MM.1S (cell line): ENCODE measurements at regions not wholly inside any gene's neighbourhood (a gene's known extent, or its start where the extent isn't known, plus 50 kb on each side); places are given as distances from the start of the nearest gene placed in this dataset.

Source experiments
- DNase-seq: peaks from one replicate; pipeline ENCODE4 v3.0.0-alpha.2; 2015
- H2AFZ ChIP-seq: fragments of 300-600 bp; sonication (generic); 2 replicates; pipeline ENCODE4 v1.6.0; 2016; ENCODE audit warnings: antibody characterized with exemption, low read length
- H3F3A ChIP-seq: fragments of 300-600 bp; sonication (generic); 2 replicates; pipeline ENCODE4 v1.6.1; 2016; ENCODE audit warnings: mild to moderate bottlenecking, antibody characterized with exemption, low read length, moderate library complexity, mixed read lengths; ENCODE audit not compliant: insufficient read depth
- H3K27ac ChIP-seq: fragments of 300-600 bp; sonication (generic); 2 replicates; pipeline ENCODE4 v1.5.1; 2016; ENCODE audit warnings: mild to moderate bottlenecking, low read length
- H3K27me3 ChIP-seq: fragments of 300-600 bp; sonication (generic); replicated peaks from 2 replicates; pipeline ENCODE4 v1.6.0; 2016; ENCODE audit warnings: low read length; ENCODE audit not compliant: insufficient read depth
- H3K36me3 ChIP-seq: fragments of 300-600 bp; sonication (generic); replicated peaks from 2 replicates; pipeline ENCODE4 v1.6.1; 2016; ENCODE audit warnings: mild to moderate bottlenecking, low read length, mixed read lengths; ENCODE audit not compliant: insufficient read depth
- H3K4me1 ChIP-seq: fragments of 300-600 bp; sonication (generic); 2 replicates; pipeline ENCODE4 v1.6.1; 2016; ENCODE audit warnings: low read length, mixed read lengths
- H3K4me2 ChIP-seq: fragments of 300-600 bp; sonication (generic); 2 replicates; pipeline ENCODE4 v1.6.0; 2016; ENCODE audit warnings: low read depth, low read length
- H3K4me3 ChIP-seq: fragments of 300-600 bp; sonication (generic); 2 replicates; pipeline ENCODE4 v1.5.1; 2016; ENCODE audit warnings: low read length, mixed read lengths
- H3K79me2 ChIP-seq: fragments of 300-600 bp; sonication (generic); 2 replicates; pipeline ENCODE4 v1.6.1; 2016; ENCODE audit warnings: mixed run types, low read length, mixed read lengths
- H3K9ac ChIP-seq: fragments of 300-600 bp; sonication (generic); 2 replicates; pipeline ENCODE4 v1.6.1; 2016; ENCODE audit warnings: low read length, mixed read lengths
- H3K9me2 ChIP-seq: fragments of 300-600 bp; sonication (generic); replicated peaks from 2 replicates; pipeline ENCODE4 v1.6.1; 2016; ENCODE audit warnings: mild to moderate bottlenecking, low read length, mixed read lengths; ENCODE audit not compliant: insufficient read depth
- H3K9me3 ChIP-seq: fragments of 300-600 bp; sonication (generic); replicated peaks from 2 replicates; pipeline ENCODE4 v1.6.1; 2016; ENCODE audit warnings: mild to moderate bottlenecking, low read length, mixed read lengths; ENCODE audit not compliant: insufficient read depth
- H4K20me1 ChIP-seq: fragments of 300-600 bp; sonication (generic); 2 replicates; pipeline ENCODE4 v1.6.1; 2016; ENCODE audit warnings: mild to moderate bottlenecking, low read length, moderate library complexity, mixed read lengths; ENCODE audit not compliant: insufficient read depth
- CTCF ChIP-seq: fragments of 300-600 bp; sonication (generic); IDR thresholded peaks from 2 replicates; pipeline ENCODE4 v1.5.1; 2016; ENCODE audit warnings: antibody characterized with exemption, low read length, mixed read lengths
- EZH2 ChIP-seq: fragments of 300-600 bp; sonication (generic); optimal IDR thresholded peaks from 2 replicates; pipeline ENCODE3; 2017; ENCODE audit warnings: low read depth, mild to moderate bottlenecking, antibody characterized with exemption, low read length, mixed read lengths
- EZH2phosphoT487 ChIP-seq: fragments of 300-600 bp; sonication (generic); IDR thresholded peaks from 2 replicates; pipeline ENCODE4 v1.6.1; 2018; ENCODE audit warnings: antibody characterized with exemption, low read length

- H3K9ac ChIP-seq: no peak overlapping the region
- H2AFZ ChIP-seq: no peak overlapping the region
- H3K4me1 ChIP-seq: no peaks in the 10 kb centered on the region
- H3K27ac ChIP-seq: no peak overlapping the region
- no peaks in the 10 kb centered on the region for H3K9me2 ChIP-seq
- no peaks in the 10 kb centered on the region for H4K20me1 ChIP-seq
- no peaks in the 10 kb centered on the region; the same call in 1 of the 2 replicates for H3K9me3 ChIP-seq
- no peaks in the 10 kb centered on the region for H3K79me2 ChIP-seq
- no peaks in the 10 kb centered on the region for H3F3A ChIP-seq
- no peak overlapping the region for H3K4me3 ChIP-seq
- DNase-seq: no peak
- TF ChIP-seq EZH2phosphoT487 (no peak), EZH2 (no peak), CTCF (no peak)
- no peaks in the 10 kb centered on the region for H3K36me3 ChIP-seq
- H3K4me2 ChIP-seq: no peak overlapping the region
- no peaks in the 10 kb centered on the region for H3K27me3 ChIP-seq
Measured at GRCh38 chr4:132228676-132229075, 920.4 kb upstream of the PCDH10 start.

GRCh38 chr4:132230025-132230424 lies 919.1 kb upstream of the PCDH10 start:
- H3K27me3 ChIP-seq: no peaks in the 10 kb centered on the region
- H3F3A ChIP-seq: no peaks in the 10 kb centered on the region
- no peak for DNase-seq
- no peaks in the 10 kb centered on the region for H3K36me3 ChIP-seq
- no peaks in the 10 kb centered on the region for H3K9me2 ChIP-seq
- no peaks in the 10 kb centered on the region for H4K20me1 ChIP-seq
- H3K9ac ChIP-seq: no peak overlapping the region
- no peaks in the 10 kb centered on the region; the same call in 1 of the 2 replicates for H3K9me3 ChIP-seq
- no peak overlapping the region for H3K27ac ChIP-seq
- H3K79me2 ChIP-seq: no peaks in the 10 kb centered on the region
- H3K4me2 ChIP-seq: no peak overlapping the region
- H3K4me3 ChIP-seq: no peak overlapping the region
- no peak for TF ChIP-seq EZH2phosphoT487
- TF ChIP-seq EZH2: no peak
- no peak for TF ChIP-seq CTCF
- no peaks in the 10 kb centered on the region for H3K4me1 ChIP-seq
- no peak overlapping the region for H2AFZ ChIP-seq

- TF ChIP-seq CTCF: no peak
- Histone ChIP-seq H3K9me2 (no peaks in the 10 kb centered on the region), H3K4me2 (peak overlapping the region; percentile 19), H3K9me3 (no peaks in the 10 kb centered on the region), H2AFZ (peak overlapping the region; percentile 29; the same call in 1 of the 2 replicates), H3K9ac (no peak overlapping the region), H4K20me1 (no peaks in the 10 kb centered on the region), H3K4me1 (peaks cover 15% of the 10 kb centered on the region), H3F3A (0 out of 2 replicates have a peak, but pooled peaks cover 6% of the 10 kb centered on the region), H3K79me2 (no peaks in the 10 kb centered on the region), H3K4me3 (no peak overlapping the region), H3K36me3 (no peaks in the 10 kb centered on the region), H3K27me3 (no peaks in the 10 kb centered on the region), H3K27ac (peak overlapping the region; percentile 7; the same call in 1 of the 2 replicates)
- peak; percentile 74 for DNase-seq
Measured at GRCh38 chr4:132238697-132239096, 910.4 kb upstream of the PCDH10 start.
